ENCODE measurements at regions not wholly inside any gene's neighbourhood (a gene's known extent, or its start where the extent isn't known, plus 50 kb on each side); places are given as distances from the start of the nearest gene placed in this dataset.
"Not testable (repeated sequence)": the region's sequence is repeated elsewhere in the genome, so short reads cannot be mapped to it uniquely, and the experiment has no call there.

- peak; percentile 0 to 27 for DNase-seq (ENCODE audit: low read depth in 1 of 2, low spot score in 1 of 2)
Measured at GRCh38 chr9:65223986-65224385, 61.0 kb downstream of the FOXD4L5 start.

GRCh38 chr9:65208834-65209233, 76.2 kb downstream of the FOXD4L5 start:
- DNase-seq (ENCODE audit: low read depth in 1 of 2, low spot score in 1 of 2): not testable (repeated sequence)

- not testable (repeated sequence) for DNase-seq (ENCODE audit: low read depth in 1 of 2, low spot score in 1 of 2)
Measured at GRCh38 chr9:65207273-65207672, 77.7 kb downstream of the FOXD4L5 start.

- DNase-seq (ENCODE audit: low read depth in 1 of 2, low spot score in 1 of 2): not testable (repeated sequence)
Measured at GRCh38 chr9:65205853-65206252, 79.2 kb downstream of the FOXD4L5 start.

GRCh38 chr9:65195781-65196180, 89.2 kb downstream of the FOXD4L5 start:
- not testable (repeated sequence) for DNase-seq (ENCODE audit: low read depth in 1 of 2, low spot score in 1 of 2)

GRCh38 chr9:65155937-65156336, 129.1 kb downstream of the FOXD4L5 start:
- DNase-seq (ENCODE audit: low read depth in 1 of 2, low spot score in 1 of 2): not testable (repeated sequence)
